ENCODE measurements at regions not wholly inside any gene's neighbourhood (a gene's known extent, or its start where the extent isn't known, plus 50 kb on each side); places are given as distances from the start of the nearest gene placed in this dataset.
"Not testable (repeated sequence)": the region's sequence is repeated elsewhere in the genome, so short reads cannot be mapped to it uniquely, and the experiment has no call there.

DNA sequence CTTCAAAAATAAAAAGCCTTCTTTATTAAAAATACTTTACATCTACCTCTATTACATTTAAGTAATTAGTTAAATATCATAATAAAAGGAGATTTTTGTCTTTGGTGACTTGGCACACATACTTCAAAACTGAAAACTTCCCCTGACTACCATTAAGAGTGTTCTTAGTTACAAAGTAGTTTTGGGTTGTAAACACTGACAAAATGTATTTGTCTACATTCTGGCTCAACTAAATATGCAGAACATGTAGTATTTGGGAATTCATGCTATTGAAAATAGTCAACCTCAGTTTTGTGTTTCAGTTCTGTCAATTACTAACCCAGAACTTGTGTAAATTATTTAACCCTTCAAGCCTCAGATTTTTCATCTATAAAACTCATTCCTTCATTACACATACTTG lies 311.5 kb downstream of the RAD51AP2 start:
- no peak for TF ChIP-seq POLR2A (IDR thresholded peaks at IDR 0.05)
- no peak for TF ChIP-seq POLR2AphosphoS5 (IDR thresholded peaks at IDR 0.05; ENCODE audit: insufficient read depth in 1 of 2, low read depth in 1 of 2)
- TF ChIP-seq, protein P1, sequence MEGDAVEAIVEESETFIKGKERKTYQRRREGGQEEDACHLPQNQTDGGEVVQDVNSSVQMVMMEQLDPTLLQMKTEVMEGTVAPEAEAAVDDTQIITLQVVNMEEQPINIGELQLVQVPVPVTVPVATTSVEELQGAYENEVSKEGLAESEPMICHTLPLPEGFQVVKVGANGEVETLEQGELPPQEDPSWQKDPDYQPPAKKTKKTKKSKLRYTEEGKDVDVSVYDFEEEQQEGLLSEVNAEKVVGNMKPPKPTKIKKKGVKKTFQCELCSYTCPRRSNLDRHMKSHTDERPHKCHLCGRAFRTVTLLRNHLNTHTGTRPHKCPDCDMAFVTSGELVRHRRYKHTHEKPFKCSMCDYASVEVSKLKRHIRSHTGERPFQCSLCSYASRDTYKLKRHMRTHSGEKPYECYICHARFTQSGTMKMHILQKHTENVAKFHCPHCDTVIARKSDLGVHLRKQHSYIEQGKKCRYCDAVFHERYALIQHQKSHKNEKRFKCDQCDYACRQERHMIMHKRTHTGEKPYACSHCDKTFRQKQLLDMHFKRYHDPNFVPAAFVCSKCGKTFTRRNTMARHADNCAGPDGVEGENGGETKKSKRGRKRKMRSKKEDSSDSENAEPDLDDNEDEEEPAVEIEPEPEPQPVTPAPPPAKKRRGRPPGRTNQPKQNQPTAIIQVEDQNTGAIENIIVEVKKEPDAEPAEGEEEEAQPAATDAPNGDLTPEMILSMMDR (IDR thresholded peaks at IDR 0.05): no peak
- intact Hi-C loops (cut with DNase I): no loop called here

DNA sequence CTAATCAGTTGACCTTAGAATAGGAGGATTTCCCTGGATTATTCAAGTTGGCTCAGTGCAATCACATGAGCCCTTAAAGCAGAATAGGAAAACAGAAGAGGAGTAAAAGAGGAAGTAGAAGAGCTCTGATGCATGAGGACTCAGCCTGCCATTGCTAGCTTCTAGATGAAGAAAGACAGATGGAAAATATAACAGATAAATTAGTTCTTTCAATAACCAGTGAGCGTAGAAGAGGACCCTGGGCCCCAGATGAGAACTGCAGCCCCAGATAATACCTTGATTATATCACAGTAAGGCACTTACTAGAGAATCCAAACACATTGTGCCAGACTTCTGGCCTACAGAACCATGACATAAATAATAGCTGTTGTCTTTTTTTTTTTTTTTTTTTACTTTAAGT lies 314.0 kb downstream of the RAD51AP2 start:
- H3K27me3 ChIP-seq; H3K4me3 ChIP-seq; H3K36me3 ChIP-seq; H3K4me1 ChIP-seq; intact Hi-C loops (cut with DNase I); H3K27ac ChIP-seq; DNase-seq (ENCODE audit: extremely low spot score in 2 of 2); H3K9me3 ChIP-seq: not testable (repeated sequence)

More for the DNA sequence above, 311.5 kb downstream of the RAD51AP2 start:
- H3K27ac ChIP-seq: no peak overlapping the region
- DNase-seq (ENCODE audit: extremely low spot score in 2 of 2): no peak
- H3K36me3 ChIP-seq: no peaks in the 10 kb centered on the region
- no peak overlapping the region for H3K4me3 ChIP-seq
- H3K9me3 ChIP-seq: no peaks in the 10 kb centered on the region
- H3K4me1 ChIP-seq: no peaks in the 10 kb centered on the region
- H3K27me3 ChIP-seq: no peaks in the 10 kb centered on the region

DNA sequence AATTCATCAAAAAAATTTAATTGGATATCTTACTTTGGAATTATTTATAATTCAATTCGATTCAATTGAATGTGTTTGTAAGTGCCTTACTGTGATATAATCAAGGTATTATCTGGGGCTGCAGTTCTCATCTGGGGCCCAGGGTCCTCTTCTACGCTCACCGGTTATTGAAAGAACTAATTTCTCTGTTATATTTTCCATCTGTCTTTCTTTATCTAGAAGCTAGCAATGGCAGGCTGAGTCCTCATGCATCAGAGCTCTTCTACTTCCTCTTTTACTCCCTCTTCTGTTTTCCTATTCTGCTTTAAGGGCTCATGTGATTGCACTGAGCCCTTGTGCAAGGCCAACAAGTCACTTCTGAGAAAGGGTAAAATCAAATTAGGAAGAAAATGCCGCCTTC lies 315.6 kb downstream of the RAD51AP2 start:
- DNase-seq (ENCODE audit: extremely low spot score in 2 of 2); H3K27me3 ChIP-seq; H3K4me1 ChIP-seq; H3K36me3 ChIP-seq; H3K27ac ChIP-seq; H3K9me3 ChIP-seq; intact Hi-C loops (cut with DNase I); H3K4me3 ChIP-seq: not testable (repeated sequence)

DNA sequence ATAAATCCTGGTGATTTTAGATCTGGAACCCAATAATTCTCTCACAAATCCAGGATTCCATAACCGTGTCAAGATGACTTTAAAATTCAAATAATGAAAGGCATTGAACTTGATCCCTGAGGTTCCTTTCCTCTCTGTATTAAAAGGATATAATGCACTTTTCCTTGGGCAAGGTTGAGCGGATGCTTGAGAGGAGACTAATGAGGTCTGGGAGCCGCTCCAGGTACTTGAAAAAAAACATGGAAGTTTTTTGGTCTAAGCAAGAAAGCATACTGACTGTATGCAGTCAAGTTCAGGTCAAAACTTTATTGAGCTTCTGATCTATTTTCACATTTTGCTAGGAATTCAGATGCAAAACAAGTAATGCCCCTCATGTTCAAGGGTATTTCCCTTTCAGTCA lies 318.5 kb downstream of the RAD51AP2 start:
- no peak for TF ChIP-seq POLR2AphosphoS5 (IDR thresholded peaks at IDR 0.05; ENCODE audit: insufficient read depth in 1 of 2, low read depth in 1 of 2)
- no peak for TF ChIP-seq POLR2A (IDR thresholded peaks at IDR 0.05)
- TF ChIP-seq, protein P1 (IDR thresholded peaks at IDR 0.05): no peak
- Histone ChIP-seq H3K27me3 (no peaks in the 10 kb centered on the region), H3K36me3 (no peaks in the 10 kb centered on the region), H3K27ac (no peak overlapping the region), H3K9me3 (no peaks in the 10 kb centered on the region), H3K4me3 (no peak overlapping the region), H3K4me1 (no peaks in the 10 kb centered on the region)
- intact Hi-C loops (cut with DNase I): no loop called here
- no peak for DNase-seq (ENCODE audit: extremely low spot score in 2 of 2)

DNA sequence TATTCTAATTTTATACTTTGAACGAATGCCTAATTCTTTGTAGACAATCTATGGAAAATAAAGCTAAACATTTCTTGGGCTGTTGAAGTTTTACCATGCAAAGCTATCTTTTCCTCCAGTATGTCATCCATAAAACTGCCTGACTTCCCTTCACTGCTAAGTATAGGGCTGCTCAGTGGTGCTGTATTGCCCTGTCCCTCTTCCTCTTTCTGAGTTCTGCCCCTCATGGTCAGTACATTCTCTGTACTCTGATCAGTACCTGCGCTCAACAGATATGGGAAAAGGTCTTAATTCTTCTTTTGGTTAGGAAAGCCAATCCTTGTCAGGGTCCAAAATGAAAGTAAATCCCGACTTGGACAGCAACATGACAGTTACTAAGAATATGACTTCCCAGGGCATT lies 321.9 kb downstream of the RAD51AP2 start:
- Histone ChIP-seq H3K4me3 (no peak overlapping the region), H3K4me1 (no peaks in the 10 kb centered on the region), H3K27me3 (no peaks in the 10 kb centered on the region), H3K36me3 (no peaks in the 10 kb centered on the region), H3K27ac (no peak overlapping the region), H3K9me3 (no peaks in the 10 kb centered on the region)
- TF ChIP-seq POLR2A (IDR thresholded peaks at IDR 0.05): no peak
- no peak for DNase-seq (ENCODE audit: extremely low spot score in 2 of 2)
- intact Hi-C loops (cut with DNase I): no loop called here

DNA sequence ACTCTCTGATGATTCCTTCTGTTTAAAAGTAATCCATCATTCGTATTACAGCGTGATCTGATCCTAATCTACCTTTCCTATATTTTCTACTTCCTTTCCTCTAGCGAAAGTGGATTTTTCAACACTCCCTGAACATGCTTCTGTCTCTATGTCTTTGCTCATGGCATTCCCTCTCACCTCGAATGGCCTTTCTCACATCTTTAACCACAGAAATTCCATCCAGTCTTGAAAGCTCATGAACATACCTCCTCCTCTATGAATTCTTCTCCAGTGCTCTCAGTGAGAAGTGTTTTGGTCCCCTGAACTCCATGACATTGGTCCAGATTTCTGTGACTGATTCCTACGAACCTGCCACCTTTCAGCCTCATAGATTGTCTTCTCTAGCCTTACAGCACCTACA lies 323.2 kb downstream of the RAD51AP2 start:
- Histone ChIP-seq H3K4me1 (no peaks in the 10 kb centered on the region), H3K9me3 (no peaks in the 10 kb centered on the region), H3K4me3 (no peak overlapping the region), H3K27me3 (no peaks in the 10 kb centered on the region), H3K36me3 (no peaks in the 10 kb centered on the region), H3K27ac (no peak overlapping the region)
- no peak for DNase-seq (ENCODE audit: extremely low spot score in 2 of 2)
- intact Hi-C loops (cut with DNase I): no loop called here
- TF ChIP-seq POLR2AphosphoS5 (IDR thresholded peaks at IDR 0.05; ENCODE audit: insufficient read depth in 1 of 2, low read depth in 1 of 2): no peak
- no peak for TF ChIP-seq POLR2A (IDR thresholded peaks at IDR 0.05)
- TF ChIP-seq, protein P1 (IDR thresholded peaks at IDR 0.05): no peak

DNA sequence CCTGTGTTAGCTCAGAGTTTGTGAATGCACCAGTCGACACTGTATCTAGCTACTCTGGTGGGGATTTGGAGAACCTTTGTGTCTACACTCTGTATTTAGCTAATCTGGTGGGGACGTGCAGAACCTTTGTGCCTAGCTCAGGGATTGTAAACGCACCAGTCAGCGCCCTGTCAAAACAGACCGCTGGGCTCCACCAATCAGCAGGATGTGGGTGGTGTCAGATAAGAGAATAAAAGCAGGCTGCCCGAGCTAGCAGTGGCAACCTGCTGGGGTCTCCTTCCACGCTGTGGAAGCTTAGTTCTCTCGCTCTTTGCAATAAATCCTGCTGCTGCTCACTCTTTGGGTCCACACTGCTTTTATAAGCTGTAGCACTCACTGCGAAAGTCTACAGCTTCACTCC lies 324.2 kb downstream of the RAD51AP2 start:
- no peaks in the 10 kb centered on the region for H3K27me3 ChIP-seq
- DNase-seq (ENCODE audit: extremely low spot score in 2 of 2): no peak
- no peak overlapping the region for H3K4me3 ChIP-seq
- H3K36me3 ChIP-seq: no peaks in the 10 kb centered on the region
- no peaks in the 10 kb centered on the region for H3K9me3 ChIP-seq
- no peak overlapping the region for H3K27ac ChIP-seq
- H3K4me1 ChIP-seq: no peaks in the 10 kb centered on the region
- intact Hi-C loops (cut with DNase I): no loop called here
- no peak for TF ChIP-seq POLR2A (IDR thresholded peaks at IDR 0.05)
- no peak for TF ChIP-seq POLR2AphosphoS5 (IDR thresholded peaks at IDR 0.05; ENCODE audit: insufficient read depth in 1 of 2, low read depth in 1 of 2)
- TF ChIP-seq, protein P1 (IDR thresholded peaks at IDR 0.05): no peak

DNA sequence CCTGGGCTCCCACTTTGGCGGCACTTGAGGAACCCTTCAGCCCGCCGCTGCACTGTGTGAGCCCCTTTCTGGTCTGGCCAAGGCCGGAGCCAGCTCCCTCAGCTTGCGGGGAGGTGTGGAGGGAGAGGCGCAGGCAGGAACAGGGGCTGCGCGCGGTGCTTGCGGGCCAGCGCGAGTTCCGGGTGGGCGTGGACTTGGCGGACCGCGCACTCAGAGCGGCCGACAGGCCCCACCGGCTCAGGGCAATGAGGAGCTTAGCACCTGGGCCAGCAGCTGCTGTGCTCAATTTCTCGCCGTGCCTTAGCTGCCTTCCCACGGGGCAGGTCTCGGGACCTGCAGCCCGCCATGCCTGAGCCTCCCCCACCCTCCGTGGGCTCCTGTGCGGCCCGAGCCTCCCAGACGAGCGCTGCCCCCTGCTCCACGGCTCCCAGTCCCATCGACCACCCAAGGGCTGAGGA lies 324.8 kb downstream of the RAD51AP2 start:
- H3K27me3 ChIP-seq; H3K4me1 ChIP-seq; H3K36me3 ChIP-seq; intact Hi-C loops (cut with DNase I); H3K27ac ChIP-seq; DNase-seq (ENCODE audit: extremely low spot score in 2 of 2); H3K9me3 ChIP-seq; H3K4me3 ChIP-seq: not testable (repeated sequence)
